HAP-1 (cell line): ENCODE measurements at regions not wholly inside any gene's neighbourhood (a gene's known extent, or its start where the extent isn't known, plus 50 kb on each side); places are given as distances from the start of the nearest gene placed in this dataset.

Source experiments
- DNase-seq, 2 experiments: peaks; one replicate each; pipeline ENCODE4 v3.0.0-alpha.2; 2016 to 2020; ENCODE audit warnings: low spot score in 2 of 2
- H3K27me3 ChIP-seq: fragments of 250-450 bp; sonication (Bioruptor Pico); 2 replicates; pipeline ENCODE4 v1.5.1; 2020; ENCODE audit warnings: low read depth, mild to moderate bottlenecking, moderate library complexity
- H3K36me3 ChIP-seq: fragments of 250-450 bp; sonication (Bioruptor Pico); replicated peaks from 2 replicates; pipeline ENCODE4 v1.5.1; 2020; ENCODE audit warnings: mild to moderate bottlenecking
- H3K4me1 ChIP-seq: fragments of 250-450 bp; sonication (Bioruptor Pico); 2 replicates; pipeline ENCODE4 v1.5.1; 2020; ENCODE audit warnings: mild to moderate bottlenecking
- H3K4me3 ChIP-seq: fragments of 250-450 bp; sonication (Bioruptor Pico); 2 replicates; pipeline ENCODE4 v1.5.1; 2020; ENCODE audit warnings: mild to moderate bottlenecking, moderate library complexity
- H3K9me3 ChIP-seq: fragments of 250-450 bp; sonication (Bioruptor Pico); 2 replicates; pipeline ENCODE4 v1.5.1; 2020; ENCODE audit warnings: mild to moderate bottlenecking, moderate library complexity
- in situ Hi-C: fragments of 300-500 bp; cut with MboI; formaldehyde crosslinking; loops from 3 replicates; pipeline ENCODE4 v1.14.3; 2020; ENCODE audit warnings: low sequenced_read_pairs, inconsistent platforms, mixed read lengths

DNA sequence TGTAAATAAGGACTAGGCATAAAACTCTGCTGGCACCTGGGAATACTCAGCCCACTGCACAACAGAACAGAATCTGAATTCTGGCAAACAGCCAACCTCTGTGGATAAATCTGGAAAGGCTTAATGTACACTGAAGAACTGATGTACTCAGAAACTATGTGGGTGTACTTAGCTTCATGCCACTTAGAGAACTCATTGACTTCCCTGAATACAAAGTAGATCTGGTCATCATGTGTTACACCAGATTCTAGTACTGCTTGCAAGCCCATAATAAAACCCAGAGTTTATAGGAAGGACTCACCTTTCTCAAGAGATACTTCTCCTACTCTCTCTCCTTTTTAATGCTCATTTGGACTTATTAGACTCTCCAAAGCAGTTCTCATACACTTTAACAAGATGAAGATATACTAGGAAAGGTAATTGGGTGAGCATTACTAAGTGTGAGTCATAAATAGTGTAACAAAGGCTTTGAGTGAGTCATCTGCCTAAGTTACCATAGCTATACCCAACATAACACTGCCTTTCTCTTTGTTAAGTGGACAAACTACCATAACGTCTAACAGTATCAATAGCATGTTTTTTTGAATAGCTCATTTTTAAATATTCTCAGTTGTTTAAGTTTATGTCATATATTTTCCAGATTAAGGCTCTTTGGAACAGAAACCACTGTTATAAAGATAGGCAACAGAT, 309.1 kb downstream of the MDFIC start:
- Histone ChIP-seq H3K9me3 (no peaks in the 10 kb centered on the region), H3K4me1 (peaks cover 6% of the 10 kb centered on the region), H3K36me3 (no peaks in the 10 kb centered on the region), H3K27me3 (no peaks in the 10 kb centered on the region), H3K4me3 (no peak overlapping the region)
- DNase-seq, result peak; percentile 16 to 43
- in situ Hi-C loops, result no loop called here

DNA sequence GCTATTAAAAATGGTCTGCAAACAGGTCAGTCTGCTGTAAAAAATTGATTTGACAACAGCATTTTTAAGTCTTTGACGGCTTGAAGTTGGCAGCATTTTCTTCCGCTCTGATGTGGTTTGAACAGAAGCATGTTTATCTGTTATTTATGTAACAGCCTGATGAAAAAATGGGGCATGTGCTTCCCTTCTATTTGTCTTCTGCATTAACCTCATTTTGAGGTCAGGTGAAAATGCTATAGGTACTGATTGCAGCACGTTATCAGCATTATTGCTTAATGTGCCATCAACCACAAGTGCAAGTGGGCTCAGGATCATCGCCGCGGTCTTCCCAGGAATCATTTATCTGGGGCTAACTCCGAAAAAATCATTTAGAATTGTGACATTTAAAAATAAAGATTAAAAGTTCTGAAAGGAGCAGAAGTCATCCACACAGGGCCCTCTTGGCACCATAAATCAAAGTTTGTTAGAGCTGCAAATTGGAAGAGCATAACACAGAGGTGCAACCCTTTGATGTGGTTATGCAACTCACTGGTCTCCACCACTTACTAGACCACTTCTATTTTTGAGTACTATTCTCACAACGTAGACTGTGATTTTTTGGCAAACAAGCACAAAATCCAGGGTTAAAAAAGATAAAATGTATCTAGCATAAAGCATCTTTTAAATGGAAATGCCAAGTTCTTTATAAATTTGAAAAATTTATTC, 307.7 kb downstream of the MDFIC start:
- no peaks in the 10 kb centered on the region for H3K27me3 ChIP-seq
- H3K9me3 ChIP-seq, result no peaks in the 10 kb centered on the region
- H3K4me1 ChIP-seq, result peaks cover 6% of the 10 kb centered on the region
- no peak overlapping the region for H3K4me3 ChIP-seq
- H3K36me3 ChIP-seq, result no peaks in the 10 kb centered on the region
- in situ Hi-C loops, result no loop called here
- DNase-seq, result no peak

DNA sequence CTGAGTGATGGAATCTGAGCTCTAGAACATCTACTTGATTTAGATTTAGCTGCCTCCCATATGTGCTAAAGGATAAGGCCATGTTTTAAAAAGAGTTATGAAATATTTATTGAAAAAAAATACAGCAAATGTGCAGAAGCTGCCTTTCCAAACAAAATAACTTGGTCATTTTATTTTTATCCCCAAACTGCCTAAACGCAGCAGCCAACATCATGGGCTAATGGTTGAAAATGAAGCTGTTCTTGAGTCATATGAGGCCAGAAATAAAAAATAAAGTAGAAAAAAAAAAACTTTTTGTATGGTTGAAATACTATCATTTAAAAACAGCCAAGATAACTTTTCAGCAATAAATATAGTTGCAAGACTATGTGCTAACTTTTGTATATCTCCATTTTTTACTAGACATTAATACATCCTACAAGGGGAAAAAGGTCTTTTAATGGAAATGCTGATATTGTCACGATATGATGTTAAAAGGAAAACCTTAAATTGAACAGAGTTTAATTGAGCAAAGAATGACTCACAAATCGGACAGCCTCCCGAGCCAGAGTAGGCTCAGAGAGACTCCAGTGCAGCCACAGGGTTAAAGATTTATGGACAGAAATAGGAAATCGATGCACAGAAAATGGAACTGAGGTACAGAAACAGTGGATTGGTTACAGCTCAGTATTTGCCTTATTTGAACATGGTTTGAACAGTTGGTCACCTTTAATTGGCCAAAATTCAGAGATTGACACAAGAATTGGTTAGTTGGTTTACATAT, 305.8 kb downstream of the MDFIC start:
- Histone ChIP-seq H3K9me3 (no peaks in the 10 kb centered on the region), H3K36me3 (no peaks in the 10 kb centered on the region), H3K4me1 (peaks cover 6% of the 10 kb centered on the region), H3K27me3 (no peaks in the 10 kb centered on the region), H3K4me3 (no peak overlapping the region)
- in situ Hi-C loops, result no loop called here
- no peak for DNase-seq

DNA sequence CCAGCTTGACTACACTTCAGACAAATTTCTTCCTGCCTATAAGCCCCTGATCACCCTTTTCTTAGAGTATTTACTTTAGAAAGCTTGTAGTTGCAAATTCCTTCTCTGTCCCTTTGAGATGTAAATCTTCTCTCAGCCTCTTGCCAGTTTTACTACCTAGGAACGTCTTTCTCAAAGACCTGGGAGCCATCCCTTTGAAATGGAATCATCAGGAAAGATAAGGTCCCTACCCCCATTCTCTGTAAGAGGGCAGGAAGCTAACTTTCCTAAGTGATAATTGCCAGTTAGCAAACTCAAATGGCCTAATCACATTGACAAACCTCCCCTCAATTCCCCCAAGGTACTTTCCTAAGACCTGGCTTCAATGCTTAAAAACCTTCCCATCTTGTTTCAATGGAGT, 304.5 kb downstream of the MDFIC start:
- Histone ChIP-seq H3K27me3 (no peaks in the 10 kb centered on the region), H3K4me3 (no peak overlapping the region), H3K9me3 (no peaks in the 10 kb centered on the region), H3K36me3 (no peaks in the 10 kb centered on the region), H3K4me1 (peaks cover 6% of the 10 kb centered on the region)
- in situ Hi-C loops, result no loop called here
- peak in 1 of 2 experiments; percentile 25 for DNase-seq

DNA sequence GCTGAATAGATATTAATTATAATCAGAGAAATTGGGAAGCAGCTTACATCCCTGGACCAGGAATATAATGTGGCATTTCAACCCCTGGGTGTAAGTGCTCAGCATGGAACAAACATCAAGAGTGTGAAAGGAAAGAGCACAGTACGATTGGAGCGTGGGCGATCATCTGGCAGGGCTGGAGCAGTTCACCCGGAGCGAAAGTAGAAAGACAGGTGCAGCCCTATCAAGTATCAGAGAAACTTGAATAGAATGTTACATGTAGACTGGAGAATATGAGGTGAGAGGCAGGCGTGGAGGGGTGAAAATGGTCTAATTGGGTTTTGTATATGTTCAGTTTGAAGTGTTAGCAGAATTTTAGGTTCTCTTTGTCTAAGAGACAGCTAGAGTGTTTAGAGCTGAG, 303.0 kb downstream of the MDFIC start:
- H3K4me3 ChIP-seq, result no peak overlapping the region
- no peaks in the 10 kb centered on the region for H3K27me3 ChIP-seq
- DNase-seq, result no peak
- in situ Hi-C loops, result no loop called here
- H3K4me1 ChIP-seq, result peaks cover 6% of the 10 kb centered on the region
- no peaks in the 10 kb centered on the region for H3K36me3 ChIP-seq
- no peaks in the 10 kb centered on the region for H3K9me3 ChIP-seq

DNA sequence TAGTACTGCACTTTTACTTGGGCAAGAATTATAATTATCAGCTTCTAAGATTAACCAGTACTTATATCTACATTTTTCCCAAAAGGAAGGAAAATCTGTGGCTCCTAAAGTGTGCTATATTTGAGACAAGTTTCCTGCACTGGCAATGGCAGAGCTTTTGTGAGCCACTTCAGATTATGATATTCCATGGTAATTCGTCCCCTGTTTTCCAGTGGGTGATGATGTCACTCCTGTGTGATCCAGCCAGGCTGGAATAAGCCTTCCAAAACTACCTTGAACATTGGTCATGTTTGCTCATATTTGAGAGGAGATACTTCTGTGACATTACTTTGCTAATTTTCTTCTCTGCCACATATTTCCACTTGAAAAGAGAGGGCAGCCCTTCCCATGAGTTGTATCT, 302.1 kb downstream of the MDFIC start:
- Histone ChIP-seq H3K36me3 (no peaks in the 10 kb centered on the region), H3K27me3 (no peaks in the 10 kb centered on the region), H3K4me3 (no peak overlapping the region), H3K4me1 (peaks cover 6% of the 10 kb centered on the region), H3K9me3 (no peaks in the 10 kb centered on the region)
- no peak for DNase-seq
- in situ Hi-C loops, result no loop called here

DNA sequence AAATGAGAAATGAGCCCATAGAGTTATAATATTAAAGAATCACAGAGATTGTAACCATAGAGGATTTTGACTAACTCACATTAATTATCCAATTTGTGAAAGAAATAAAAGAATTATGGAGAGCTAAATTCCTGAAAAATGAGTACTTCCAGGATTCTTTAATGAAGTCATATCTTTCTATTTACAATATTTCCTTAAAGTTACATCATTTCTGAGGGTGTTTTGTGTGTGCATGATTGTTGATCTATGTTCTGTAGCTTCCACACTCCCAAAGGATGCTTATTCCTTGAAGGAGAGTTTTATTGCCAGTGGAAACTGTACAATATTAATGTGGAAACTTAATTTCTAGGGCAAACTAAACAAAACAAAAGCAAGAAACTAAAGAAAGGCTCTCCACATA, 299.6 kb downstream of the MDFIC start:
- in situ Hi-C loops, result no loop called here
- H3K36me3 ChIP-seq, result no peaks in the 10 kb centered on the region
- no peak for DNase-seq
- H3K4me1 ChIP-seq, result peaks cover 4% of the 10 kb centered on the region
- H3K9me3 ChIP-seq, result no peaks in the 10 kb centered on the region
- H3K4me3 ChIP-seq, result no peak overlapping the region
- H3K27me3 ChIP-seq, result no peaks in the 10 kb centered on the region

DNA sequence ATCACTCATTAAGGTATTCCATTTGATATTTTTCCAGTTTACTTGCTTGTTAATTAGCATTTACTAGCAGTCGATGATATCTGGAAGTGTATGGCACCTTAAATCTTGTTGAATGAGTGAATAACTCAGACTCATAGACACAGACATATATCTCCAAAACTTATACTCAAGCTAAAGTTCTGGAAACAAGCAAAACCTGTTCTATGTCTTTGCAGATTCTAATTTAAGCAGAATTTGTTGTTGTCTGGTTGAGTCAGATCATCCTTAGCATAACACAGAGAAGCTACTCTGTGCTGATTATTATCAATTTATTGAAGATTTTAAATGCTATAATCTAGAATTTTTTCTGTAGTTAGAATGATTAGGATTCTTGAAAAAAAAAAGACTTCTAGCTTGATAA, 296.2 kb downstream of the MDFIC start:
- peaks cover 5% of the 10 kb centered on the region for H3K27me3 ChIP-seq
- in situ Hi-C loops, result no loop called here

DNA sequence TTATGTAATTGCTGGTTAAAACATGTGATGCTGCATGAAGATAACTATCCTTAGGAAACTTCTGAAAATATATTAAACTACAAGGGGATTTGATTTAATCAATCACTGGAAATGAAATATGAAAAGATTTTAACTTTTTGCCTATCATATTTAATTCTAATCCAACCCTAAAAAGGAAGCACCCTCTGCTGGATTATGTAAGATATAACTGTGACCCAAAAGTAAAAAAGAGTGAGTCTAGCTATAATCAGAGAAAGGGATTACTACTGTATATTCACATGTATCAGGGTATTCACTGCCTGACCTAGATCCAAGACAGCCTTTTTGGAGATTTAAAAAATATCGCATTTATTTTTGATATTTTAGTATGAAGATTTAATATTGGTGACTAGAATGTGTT, 295.5 kb downstream of the MDFIC start:
- peaks cover 5% of the 10 kb centered on the region for H3K27me3 ChIP-seq

More for the DNA sequence above, 296.2 kb downstream of the MDFIC start:
- no peak for DNase-seq
- Histone ChIP-seq H3K9me3 (no peaks in the 10 kb centered on the region), H3K4me3 (no peak overlapping the region), H3K4me1 (no peaks in the 10 kb centered on the region), H3K36me3 (no peaks in the 10 kb centered on the region)

DNA sequence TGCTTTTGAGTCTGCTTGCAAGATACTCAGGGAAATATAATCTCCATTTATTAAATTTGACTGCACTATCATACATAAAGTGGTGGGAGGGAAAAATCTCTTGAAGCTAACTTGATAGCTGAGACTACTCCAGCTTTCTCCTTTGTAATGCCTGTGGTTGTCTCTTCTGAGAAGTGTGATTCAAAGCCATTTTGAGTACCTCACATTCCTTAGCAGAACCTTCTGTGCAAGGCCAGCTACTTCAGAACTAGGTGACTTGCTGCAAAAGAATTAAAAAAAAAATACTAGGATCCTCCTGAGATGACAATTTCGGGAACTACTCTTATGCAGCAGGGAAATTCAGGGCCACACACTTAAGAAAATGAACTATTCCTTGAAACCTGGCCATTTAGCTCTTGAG, 294.8 kb downstream of the MDFIC start:
- H3K4me1 ChIP-seq, result no peaks in the 10 kb centered on the region
- DNase-seq, result no peak
- no peaks in the 10 kb centered on the region for H3K9me3 ChIP-seq
- H3K36me3 ChIP-seq, result no peaks in the 10 kb centered on the region
- H3K4me3 ChIP-seq, result no peak overlapping the region
- H3K27me3 ChIP-seq, result peaks cover 5% of the 10 kb centered on the region
- in situ Hi-C loops, result no loop called here

More for the DNA sequence above, 295.5 kb downstream of the MDFIC start:
- in situ Hi-C loops, result no loop called here
- Histone ChIP-seq H3K4me3 (no peak overlapping the region), H3K4me1 (no peaks in the 10 kb centered on the region), H3K9me3 (no peaks in the 10 kb centered on the region), H3K36me3 (no peaks in the 10 kb centered on the region)
- DNase-seq, result no peak

DNA sequence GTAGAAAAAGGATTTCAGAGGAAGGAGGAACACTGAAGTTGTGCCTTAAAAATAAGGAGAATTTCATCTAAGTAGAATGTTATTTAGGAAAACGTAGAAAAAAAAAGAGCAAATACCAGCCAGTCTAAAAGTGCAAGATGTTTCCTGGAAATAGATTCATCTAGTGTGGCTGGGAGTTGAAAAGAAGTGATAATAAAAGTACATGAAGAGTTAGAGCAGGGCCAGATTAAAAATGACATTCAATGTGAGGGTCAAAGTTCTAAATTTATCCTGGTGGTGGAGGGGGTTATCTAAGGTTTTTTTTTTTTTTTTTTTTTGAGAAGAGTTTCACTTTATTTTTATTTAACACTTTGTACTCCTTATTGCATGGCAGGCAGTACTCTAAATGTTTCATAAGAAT, 289.3 kb downstream of the MDFIC start:
- no peaks in the 10 kb centered on the region for H3K36me3 ChIP-seq
- no peaks in the 10 kb centered on the region for H3K4me1 ChIP-seq
- no peak overlapping the region for H3K4me3 ChIP-seq
- in situ Hi-C loops, result no loop called here
- DNase-seq, result no peak
- peaks cover 3% of the 10 kb centered on the region for H3K27me3 ChIP-seq
- no peaks in the 10 kb centered on the region for H3K9me3 ChIP-seq

DNA sequence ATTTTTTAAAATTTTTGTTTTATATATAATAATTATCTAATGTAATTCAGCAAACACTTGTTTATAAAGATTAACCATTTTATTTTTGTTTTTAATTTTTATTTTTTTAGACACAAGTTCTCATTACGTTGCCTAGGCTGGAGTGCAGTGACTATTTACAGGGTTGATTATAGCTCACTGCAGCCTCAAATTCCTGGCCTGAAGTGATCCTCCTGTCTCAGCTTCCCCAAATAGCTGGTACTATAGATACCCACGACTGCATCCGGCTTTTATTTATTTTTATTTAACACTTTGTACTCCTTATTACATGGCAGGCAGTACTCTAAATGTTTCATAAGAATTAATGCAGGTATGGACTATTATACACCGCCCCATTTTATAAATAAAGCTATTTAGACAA, 288.7 kb downstream of the MDFIC start:
- Histone ChIP-seq H3K4me3 (no peak overlapping the region), H3K27me3 (no peaks in the 10 kb centered on the region), H3K9me3 (no peaks in the 10 kb centered on the region), H3K36me3 (no peaks in the 10 kb centered on the region), H3K4me1 (no peaks in the 10 kb centered on the region)
- DNase-seq, result no peak
- in situ Hi-C loops, result no loop called here

DNA sequence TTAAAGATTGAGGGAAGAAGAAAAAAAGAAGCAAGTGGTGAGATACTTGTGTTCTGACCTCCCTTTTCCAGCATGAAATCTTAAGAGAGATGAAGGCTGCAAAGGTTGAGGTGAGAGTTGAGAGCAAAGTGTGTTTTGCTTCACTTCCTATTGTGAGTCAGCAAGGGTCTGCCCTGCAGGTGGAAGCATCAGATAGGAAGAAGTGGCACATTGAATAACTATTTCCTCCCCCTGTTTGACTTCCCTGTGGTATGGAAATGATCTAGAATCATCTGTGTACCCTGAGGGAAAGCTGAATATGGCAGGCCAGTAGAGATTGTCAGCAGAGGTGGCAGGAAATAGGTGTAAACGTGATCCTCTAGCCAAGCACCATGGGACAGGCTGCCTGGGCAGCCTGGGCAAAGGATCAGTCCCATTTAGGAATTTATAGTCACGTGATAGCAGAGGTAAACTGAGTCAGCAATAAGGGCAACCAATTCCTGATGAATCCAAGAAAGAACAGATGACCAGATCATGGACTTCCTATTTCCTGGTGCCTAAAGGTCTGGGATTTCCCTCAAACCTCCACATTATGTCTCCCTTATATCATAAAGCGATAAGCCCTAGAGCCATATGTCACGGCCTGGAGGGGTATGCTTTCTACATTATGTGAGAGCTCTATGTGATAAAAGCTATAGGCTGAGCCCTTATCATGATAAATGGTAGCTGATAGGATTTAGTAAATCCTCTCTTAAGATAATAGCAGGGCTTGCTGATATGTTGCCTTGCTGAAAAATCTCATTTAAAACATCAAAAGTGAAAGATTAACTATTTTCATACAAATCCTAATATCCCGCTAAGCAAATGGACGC, 287.0 kb downstream of the MDFIC start:
- in situ Hi-C loops, result no loop called here
- H3K4me1 ChIP-seq, result no peaks in the 10 kb centered on the region
- no peaks in the 10 kb centered on the region; the same call in 1 of the 2 replicates for H3K9me3 ChIP-seq
- no peak for DNase-seq
- no peaks in the 10 kb centered on the region for H3K36me3 ChIP-seq
- H3K4me3 ChIP-seq, result no peak overlapping the region
- H3K27me3 ChIP-seq, result no peaks in the 10 kb centered on the region
